ENCODE measurements at regions not wholly inside any gene's neighbourhood (a gene's known extent, or its start where the extent isn't known, plus 50 kb on each side); places are given as distances from the start of the nearest gene placed in this dataset.

GRCh38 chr12:24381790-24382189, 432.3 kb upstream of the SOX5 start:
- Histone ChIP-seq H3K9me3 (ENCODE audit: low read length) (no peaks in the 10 kb centered on the region), H3K4me3 (replicated peaks in 1 of 3; ENCODE audit: insufficient read depth in 1 of 3, low read depth in 2 of 3, low read length in 3 of 3) (no peak overlapping the region), H3K4me1 (ENCODE audit: insufficient read depth, low read length) (no peaks in the 10 kb centered on the region), H3K79me2 (ENCODE audit: insufficient read depth, low read length) (no peaks in the 10 kb centered on the region), H3K27me3 (ENCODE audit: control insufficient read depth in 1 of 2, insufficient read depth in 2 of 2, low read length in 2 of 2) (no peaks in the 10 kb centered on the region), H3K9ac (ENCODE audit: insufficient read depth, low read depth, low read length) (no peak overlapping the region), H2AFZ (ENCODE audit: low read length) (no peak overlapping the region), H3K4me2 (ENCODE audit: low read depth, low read length) (no peak overlapping the region), H4K20me1 (ENCODE audit: insufficient read depth, low read length) (no peaks in the 10 kb centered on the region), H3K36me3 (replicated peaks in 1 of 2; ENCODE audit: control insufficient read depth in 1 of 2, insufficient read depth in 2 of 2, low read length in 2 of 2) (no peaks in the 10 kb centered on the region), H3K27ac (ENCODE audit: extremely low read length, insufficient read depth, low read length) (no peak overlapping the region)
- BruUV-seq (replicated peaks), result no TSS peak
- ATAC-seq (no peak), DNase-seq (ENCODE audit: low spot score) (no peak), FAIRE-seq (no peak)
- 56% methylated on average over 3 of the region's 3 CpGs for WGBS (ENCODE audit: low lambda C conversion rate)
- POLR2A ChIA-PET, result no interaction called here
- TF ChIP-seq ZFP41 (CRISPR knock-in tag; IDR thresholded peaks at IDR 0.05; ENCODE audit: borderline replicate concordance) (no peak), ZNF607 (CRISPR knock-in tag; IDR thresholded peaks at IDR 0.05; ENCODE audit: borderline replicate concordance) (no peak), RCOR2 (CRISPR knock-in tag; IDR thresholded peaks at IDR 0.05) (no peak), ZNF383 (CRISPR knock-in tag; IDR thresholded peaks at IDR 0.05; ENCODE audit: borderline replicate concordance) (no peak)
- intact Hi-C loops (cut with micrococcal nuclease; ENCODE audit: unreplicated experiment), result no loop called here
- CTCF ChIA-PET (ENCODE audit: low intra/inter-chr PET ratio, low total read pairs), result no interaction called here
- in situ Hi-C loops (cut with HindIII; ENCODE audit: extremely low pct_ligation_motif_present, low pct_unique_long_range_greater_than_20kb), result no loop called here

GRCh38 chr12:24379861-24380521, 430.5 kb upstream of the SOX5 start:
- TF ChIP-seq CEBPB (IDR thresholded peaks at IDR 0.05; ENCODE audit: borderline replicate concordance, low read depth, low read length) (peak; percentile 51), TEAD3 (CRISPR knock-in tag; optimal IDR thresholded peaks at IDR 0.05; ENCODE audit: borderline replicate concordance) (no peak)
- no TSS peak for BruUV-seq (replicated peaks)
- no peak overlapping the region for H3K9ac ChIP-seq (ENCODE audit: insufficient read depth, low read depth, low read length)
- no peak overlapping the region for H3K27ac ChIP-seq (ENCODE audit: extremely low read length, insufficient read depth, low read length)
- in situ Hi-C loops (cut with HindIII; ENCODE audit: extremely low pct_ligation_motif_present, low pct_unique_long_range_greater_than_20kb) (no loop called here), intact Hi-C loops (cut with micrococcal nuclease; ENCODE audit: unreplicated experiment) (no loop called here)
- FAIRE-seq, result no peak
- DNase-seq (ENCODE audit: low spot score), result no peak
- H3K27me3 ChIP-seq (ENCODE audit: control insufficient read depth in 1 of 2, insufficient read depth in 2 of 2, low read length in 2 of 2), result no peaks in the 10 kb centered on the region
- H3K4me3 ChIP-seq (replicated peaks in 1 of 3; ENCODE audit: insufficient read depth in 1 of 3, low read depth in 2 of 3, low read length in 3 of 3), result no peak overlapping the region
- ChIA-PET CTCF (ENCODE audit: low intra/inter-chr PET ratio, low total read pairs) (no interaction called here), POLR2A (no interaction called here)
- H3K9me3 ChIP-seq (ENCODE audit: low read length), result no peaks in the 10 kb centered on the region
- no peaks in the 10 kb centered on the region for H4K20me1 ChIP-seq (ENCODE audit: insufficient read depth, low read length)
- H3K4me2 ChIP-seq (ENCODE audit: low read depth, low read length), result no peak overlapping the region
- WGBS (ENCODE audit: low lambda C conversion rate), result 55% methylated on average over 5 of the region's 5 CpGs
- no peak for ATAC-seq
- no peaks in the 10 kb centered on the region for H3K4me1 ChIP-seq (ENCODE audit: insufficient read depth, low read length)
- no peaks in the 10 kb centered on the region for H3K36me3 ChIP-seq (replicated peaks in 1 of 2; ENCODE audit: control insufficient read depth in 1 of 2, insufficient read depth in 2 of 2, low read length in 2 of 2)
- no peak overlapping the region for H2AFZ ChIP-seq (ENCODE audit: low read length)
- no peaks in the 10 kb centered on the region for H3K79me2 ChIP-seq (ENCODE audit: insufficient read depth, low read length)

Measured in HepG2 (cell line).